Epidermal melanocyte (primary cell): ENCODE measurements at regions not wholly inside any gene's neighbourhood (a gene's known extent, or its start where the extent isn't known, plus 50 kb on each side); places are given as distances from the start of the nearest gene placed in this dataset.
"Not testable (repeated sequence)": the region's sequence is repeated elsewhere in the genome, so short reads cannot be mapped to it uniquely, and the experiment has no call there.

ENCODE experiments used
- DNase-seq: peaks from one replicate; pipeline ENCODE4 v3.0.0; 2011; ENCODE audit warnings: low spot score; ENCODE audit not compliant: insufficient read length

- no peak for DNase-seq
Observed at GRCh38 chr21:25243808-25244207, 363.5 kb downstream of the MRPL39 start.

GRCh38 chr21:25240974-25241373 lies 366.3 kb downstream of the MRPL39 start:
- DNase-seq: no peak

- DNase-seq: no peak
Observed at GRCh38 chr21:25234857-25235801, 372.2 kb downstream of the MRPL39 start.

- no peak for DNase-seq
Observed at GRCh38 chr21:25220954-25221353, 386.3 kb downstream of the MRPL39 start.

GRCh38 chr21:25220169-25220568 lies 387.1 kb downstream of the MRPL39 start:
- DNase-seq: no peak

GRCh38 chr21:25215698-25216384 lies 391.4 kb downstream of the MRPL39 start:
- DNase-seq: no peak

GRCh38 chr21:25214676-25215075 lies 392.6 kb downstream of the MRPL39 start:
- no peak for DNase-seq

GRCh38 chr21:25199944-25200343 lies 407.3 kb downstream of the MRPL39 start:
- DNase-seq: no peak

GRCh38 chr21:25191141-25191540 lies 416.1 kb downstream of the MRPL39 start:
- DNase-seq: no peak

GRCh38 chr21:25189497-25189896 lies 417.8 kb downstream of the MRPL39 start:
- DNase-seq: no peak

- no peak for DNase-seq
Observed at GRCh38 chr21:25188677-25189079, 418.6 kb downstream of the MRPL39 start.

- DNase-seq: no peak
Observed at GRCh38 chr21:25186273-25186672, 421.0 kb downstream of the MRPL39 start.

GRCh38 chr21:25183577-25183976 lies 423.7 kb downstream of the MRPL39 start:
- no peak for DNase-seq

GRCh38 chr21:25181690-25182089 lies 425.6 kb downstream of the MRPL39 start:
- DNase-seq: not testable (repeated sequence)

GRCh38 chr21:25179116-25179515 lies 428.2 kb downstream of the MRPL39 start:
- DNase-seq: no peak

- DNase-seq: no peak
Observed at GRCh38 chr21:25176637-25177412, 430.5 kb downstream of the MRPL39 start.

- no peak for DNase-seq
Observed at GRCh38 chr21:25175938-25176337, 431.3 kb downstream of the MRPL39 start.

- DNase-seq: no peak
Observed at GRCh38 chr21:25171438-25171837, 435.8 kb downstream of the MRPL39 start.

GRCh38 chr21:25170681-25171080 lies 436.6 kb downstream of the MRPL39 start:
- no peak for DNase-seq

GRCh38 chr21:25169370-25169769 lies 437.9 kb downstream of the MRPL39 start:
- no peak for DNase-seq

- DNase-seq: not testable (repeated sequence)
Observed at GRCh38 chr21:25166904-25167303, 440.4 kb downstream of the MRPL39 start.

GRCh38 chr21:25161571-25161970 lies 445.7 kb downstream of the MRPL39 start:
- no peak for DNase-seq
